GM18507 (cell line): ENCODE measurements at regions not wholly inside any gene's neighbourhood (a gene's known extent, or its start where the extent isn't known, plus 50 kb on each side); places are given as distances from the start of the nearest gene placed in this dataset.
"Not testable (repeated sequence)": the region's sequence is repeated elsewhere in the genome, so short reads cannot be mapped to it uniquely, and the experiment has no call there.

Experiments
- DNase-seq: peaks from one replicate; pipeline ENCODE4 v3.0.0; 2011; ENCODE audit warnings: low read depth; ENCODE audit not compliant: insufficient read length; ENCODE audit errors: extremely low spot score
- FAIRE-seq: peaks from 2 replicates; lab custom pipeline; 2011; peaks lifted over from hg19 to GRCh38; lab: Jason Lieb, UNC

- FAIRE-seq, DNase-seq: not testable (repeated sequence)
Observed at GRCh38 chr15:22280770-22281169, 177.9 kb upstream of the GOLGA6L22 start.

GRCh38 chr15:22282794-22283533 is 175.7 kb upstream of the GOLGA6L22 start:
- not testable (repeated sequence) for FAIRE-seq, DNase-seq

- DNase-seq, FAIRE-seq: not testable (repeated sequence)
Observed at GRCh38 chr15:22284795-22285420, 173.8 kb upstream of the GOLGA6L22 start.

GRCh38 chr15:22291054-22291453 is 167.6 kb upstream of the GOLGA6L22 start:
- not testable (repeated sequence) for FAIRE-seq, DNase-seq

- FAIRE-seq, result not testable (repeated sequence)
Observed at GRCh38 chr15:22303112-22303511, 155.6 kb upstream of the GOLGA6L22 start.

More at GRCh38 chr15:22303112-22303511, 155.6 kb upstream of the GOLGA6L22 start:
- DNase-seq, result not testable (repeated sequence)
